Skeletal muscle tissue (tissue), 3 donors: ENCODE measurements at regions not wholly inside any gene's neighbourhood (a gene's known extent, or its start where the extent isn't known, plus 50 kb on each side); places are given as distances from the start of the nearest gene placed in this dataset.

ENCODE experiments used
- H3K27ac ChIP-seq: one replicate; pipeline ENCODE4 v1.7.0; 2013; ENCODE audit warnings: mild to moderate bottlenecking, low read depth, low read length, inconsistent platforms
- H3K27me3 ChIP-seq, 3 donors: one replicate each; pipeline ENCODE4 v1.7.0; 2013; ENCODE audit warnings: low read length in 3 of 3; ENCODE audit not compliant: control insufficient read depth in 3 of 3, insufficient read depth in 3 of 3
- H3K36me3 ChIP-seq, 3 donors: one replicate each; pipeline ENCODE4 v1.7.0; 2013; ENCODE audit warnings: low read length in 3 of 3; ENCODE audit not compliant: control insufficient read depth in 3 of 3, insufficient read depth in 3 of 3
- H3K4me1 ChIP-seq, 3 donors: one replicate each; pipeline ENCODE4 v1.7.0; 2013; ENCODE audit warnings: low read length in 3 of 3, mild to moderate bottlenecking in 3 of 3; ENCODE audit not compliant: control insufficient read depth in 3 of 3, insufficient read depth in 3 of 3
- H3K4me3 ChIP-seq, 3 donors: one replicate each; pipeline ENCODE4 v1.7.0; 2013; ENCODE audit warnings: low read length in 3 of 3
- H3K9ac ChIP-seq, 3 donors: one replicate each; pipeline ENCODE4 v1.7.0; 2013; ENCODE audit warnings: low read length in 3 of 3, mild to moderate bottlenecking in 3 of 3, moderate library complexity in 2 of 3, low read depth in 1 of 3
- H3K9me3 ChIP-seq, 3 donors: one replicate each; pipeline ENCODE4 v1.7.0; 2013; ENCODE audit warnings: low read length in 3 of 3; ENCODE audit not compliant: control insufficient read depth in 3 of 3
- donor health status: Osteomylitis.

DNA sequence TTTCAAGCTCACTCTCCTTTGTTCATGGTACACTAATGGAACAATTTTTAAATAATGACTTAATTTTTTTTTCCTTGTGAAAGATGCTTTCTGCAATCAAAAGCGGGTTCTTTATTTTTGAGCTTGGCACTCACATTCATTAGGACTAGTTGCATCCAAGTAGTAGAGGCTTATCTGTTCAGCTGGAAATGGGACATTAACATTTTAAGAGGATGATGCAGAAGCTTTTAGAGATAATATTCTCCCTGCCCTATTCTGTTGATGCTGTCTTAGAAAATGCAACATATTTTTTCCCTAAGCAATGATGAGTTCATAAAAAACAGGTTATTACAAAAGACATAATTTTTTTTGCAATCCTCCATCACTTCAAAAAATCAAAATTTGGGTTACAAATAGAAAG, 900.6 kb downstream of the NTRK3 start:
- no peak overlapping the region for H3K9ac ChIP-seq
- no peak overlapping the region for H3K4me3 ChIP-seq
- no peaks in the 10 kb centered on the region for H3K4me1 ChIP-seq
- H3K27me3 ChIP-seq, result no peaks in the 10 kb centered on the region
- no peak overlapping the region for H3K27ac ChIP-seq
- H3K9me3 ChIP-seq, result no peaks in the 10 kb centered on the region
- no peaks in the 10 kb centered on the region for H3K36me3 ChIP-seq

- Histone ChIP-seq H3K9ac (no peak overlapping the region), H3K36me3 (no peaks in the 10 kb centered on the region), H3K9me3 (no peaks in the 10 kb centered on the region), H3K27ac (no peak overlapping the region), H3K27me3 (no peaks in the 10 kb centered on the region), H3K4me3 (no peak overlapping the region), H3K4me1 (no peaks in the 10 kb centered on the region)
These were observed 901.7 kb downstream of the NTRK3 start for GRCh38 chr15:87354661-87355410.

DNA sequence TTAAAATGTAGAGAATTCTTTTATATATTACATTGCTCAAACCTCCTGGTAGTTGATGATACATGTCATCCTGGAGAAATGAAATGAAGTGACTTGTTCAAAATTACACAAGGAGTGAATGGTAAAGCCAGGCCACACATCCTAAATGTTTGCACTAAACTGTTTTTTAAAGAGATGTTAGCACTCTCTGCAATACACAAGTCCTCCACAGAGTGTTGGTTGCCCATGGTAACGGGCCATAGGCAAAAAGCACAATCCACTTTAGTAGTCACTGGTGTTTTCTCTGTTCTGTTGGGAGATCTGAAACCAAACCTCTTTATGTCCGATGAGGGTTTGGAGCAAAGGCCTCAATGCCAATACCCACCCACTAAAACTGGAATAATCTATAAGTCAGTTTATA, 907.4 kb downstream of the NTRK3 start:
- no peak overlapping the region for H3K27ac ChIP-seq
- H3K4me1 ChIP-seq, result no peaks in the 10 kb centered on the region
- H3K27me3 ChIP-seq, result no peaks in the 10 kb centered on the region
- no peaks in the 10 kb centered on the region for H3K9me3 ChIP-seq
- H3K36me3 ChIP-seq, result no peaks in the 10 kb centered on the region
- no peak overlapping the region for H3K4me3 ChIP-seq
- H3K9ac ChIP-seq, result no peak overlapping the region

GRCh38 chr15:87348746-87349145, 907.8 kb downstream of the NTRK3 start:
- H3K36me3 ChIP-seq, result no peaks in the 10 kb centered on the region
- no peaks in the 10 kb centered on the region for H3K4me1 ChIP-seq
- no peaks in the 10 kb centered on the region for H3K9me3 ChIP-seq
- no peak overlapping the region for H3K9ac ChIP-seq
- no peak overlapping the region for H3K4me3 ChIP-seq
- H3K27ac ChIP-seq, result no peak overlapping the region
- no peaks in the 10 kb centered on the region for H3K27me3 ChIP-seq

DNA sequence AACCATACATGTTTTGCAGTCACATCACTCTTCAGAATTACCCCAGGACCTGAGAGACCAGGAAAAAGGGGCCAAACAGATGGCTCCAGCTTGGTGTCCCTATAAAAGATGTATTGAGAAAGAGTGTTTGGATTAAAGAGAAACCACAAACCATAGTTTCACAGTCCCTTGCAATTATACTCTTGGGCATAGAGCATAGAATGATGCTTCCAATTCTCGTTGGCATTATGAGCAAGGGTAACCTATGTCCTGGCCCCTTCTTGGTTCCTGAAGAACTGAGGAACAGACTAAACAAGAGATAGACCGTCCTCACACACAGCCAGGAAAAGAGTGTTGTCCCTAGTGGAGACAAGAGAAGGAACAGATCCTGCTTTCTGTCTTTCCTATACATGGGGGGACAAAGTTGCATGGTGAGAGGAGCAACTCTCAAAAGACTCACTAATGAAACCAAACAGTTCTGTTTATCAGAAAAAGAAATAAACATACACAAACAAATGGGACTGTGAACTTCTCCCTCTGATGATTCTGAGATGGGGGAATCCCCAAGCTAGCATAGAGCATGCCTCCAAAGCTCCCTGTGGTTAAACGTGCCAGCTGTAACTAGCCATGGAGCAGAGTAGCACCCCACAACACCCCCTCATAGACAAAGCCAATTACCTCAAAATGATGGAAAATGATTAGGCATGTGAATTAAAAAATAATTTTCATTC, 908.6 kb downstream of the NTRK3 start:
- Histone ChIP-seq H3K4me3 (no peak overlapping the region), H3K27ac (no peak overlapping the region), H3K27me3 (no peaks in the 10 kb centered on the region), H3K36me3 (no peaks in the 10 kb centered on the region), H3K9ac (no peak overlapping the region), H3K4me1 (no peaks in the 10 kb centered on the region), H3K9me3 (no peaks in the 10 kb centered on the region)

- no peak overlapping the region for H3K9ac ChIP-seq
- H3K27ac ChIP-seq, result no peak overlapping the region
- no peak overlapping the region for H3K4me3 ChIP-seq
- no peaks in the 10 kb centered on the region for H3K4me1 ChIP-seq
- no peaks in the 10 kb centered on the region for H3K36me3 ChIP-seq
- no peaks in the 10 kb centered on the region for H3K27me3 ChIP-seq
- no peaks in the 10 kb centered on the region for H3K9me3 ChIP-seq
These were observed 910.6 kb downstream of the NTRK3 start for GRCh38 chr15:87345961-87346360.

DNA sequence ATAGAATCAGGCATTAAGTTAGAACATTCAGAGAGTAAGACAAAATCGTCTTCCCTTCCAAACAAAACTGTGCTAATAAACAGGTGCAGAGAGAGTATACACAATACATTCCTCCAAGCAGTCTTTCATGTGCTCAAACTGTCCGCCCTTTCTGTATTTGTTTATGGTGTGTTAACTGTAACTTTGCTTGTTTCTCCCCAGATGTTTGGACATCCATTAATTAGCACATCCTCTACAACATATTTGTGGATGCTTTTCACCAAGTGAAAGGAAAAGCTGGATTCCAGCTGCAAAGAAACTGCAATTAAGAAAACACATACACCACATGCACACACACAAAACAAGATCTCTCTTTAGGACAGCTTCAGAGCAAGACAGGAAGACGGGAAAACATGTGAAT, 912.6 kb downstream of the NTRK3 start:
- Histone ChIP-seq H3K27me3 (no peaks in the 10 kb centered on the region), H3K9me3 (no peaks in the 10 kb centered on the region), H3K4me1 (no peaks in the 10 kb centered on the region), H3K9ac (no peak overlapping the region), H3K27ac (no peak overlapping the region), H3K4me3 (no peak overlapping the region), H3K36me3 (no peaks in the 10 kb centered on the region)

DNA sequence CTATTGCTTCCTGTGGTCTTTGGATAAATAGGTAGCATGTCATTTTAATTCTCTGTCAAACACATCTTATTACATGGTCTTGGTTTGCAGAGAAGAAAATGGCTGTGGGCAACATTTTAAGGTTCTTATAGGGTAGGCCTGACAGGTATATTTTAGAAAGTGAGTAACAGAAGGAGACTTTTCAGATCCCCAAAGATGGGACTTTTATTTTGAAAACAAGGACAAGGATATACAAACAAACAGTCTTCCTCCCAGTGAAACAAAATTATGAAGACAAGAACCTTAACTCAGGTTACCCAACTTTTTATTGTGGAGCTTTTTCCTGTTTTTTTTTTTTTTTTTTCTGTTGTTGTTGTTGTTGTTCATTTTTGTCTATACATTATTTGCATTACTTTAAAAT, 916.2 kb downstream of the NTRK3 start:
- no peaks in the 10 kb centered on the region for H3K27me3 ChIP-seq
- H3K9me3 ChIP-seq, result no peaks in the 10 kb centered on the region
- no peak overlapping the region for H3K9ac ChIP-seq
- no peaks in the 10 kb centered on the region for H3K36me3 ChIP-seq
- H3K4me3 ChIP-seq, result no peak overlapping the region
- H3K27ac ChIP-seq, result no peak overlapping the region
- no peaks in the 10 kb centered on the region for H3K4me1 ChIP-seq

DNA sequence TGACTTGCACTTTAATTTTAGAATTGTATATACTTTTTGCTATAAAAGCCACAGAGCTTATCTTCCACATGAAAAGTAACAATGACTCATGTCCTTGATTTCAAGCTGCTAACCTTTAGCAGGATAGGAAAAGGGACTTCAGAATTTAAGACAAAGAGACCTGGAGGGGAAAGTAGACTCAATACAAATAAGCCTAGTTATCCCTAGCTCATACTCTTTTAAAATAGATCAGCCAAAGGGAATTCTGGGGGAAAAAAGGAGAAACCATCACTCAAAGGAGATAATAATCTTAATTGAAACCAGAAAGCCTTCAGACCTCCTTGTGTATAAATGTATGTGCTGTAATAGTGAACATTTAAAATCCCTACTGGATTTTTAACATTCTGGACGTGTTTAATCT, 930.3 kb downstream of the NTRK3 start:
- no peaks in the 10 kb centered on the region for H3K4me1 ChIP-seq
- H3K9me3 ChIP-seq, result no peaks in the 10 kb centered on the region
- no peak overlapping the region for H3K27ac ChIP-seq
- H3K4me3 ChIP-seq, result no peak overlapping the region
- no peaks in the 10 kb centered on the region for H3K36me3 ChIP-seq
- no peak overlapping the region for H3K9ac ChIP-seq
- no peaks in the 10 kb centered on the region for H3K27me3 ChIP-seq

GRCh38 chr15:87322870-87323269, 933.7 kb downstream of the NTRK3 start:
- Histone ChIP-seq H3K9ac (no peak overlapping the region), H3K4me3 (no peak overlapping the region), H3K36me3 (no peaks in the 10 kb centered on the region), H3K4me1 (no peaks in the 10 kb centered on the region), H3K27me3 (no peaks in the 10 kb centered on the region), H3K9me3 (no peaks in the 10 kb centered on the region), H3K27ac (no peak overlapping the region)
